GM18502 (cell line): ENCODE measurements at regions not wholly inside any gene's neighbourhood (a gene's known extent, or its start where the extent isn't known, plus 50 kb on each side); places are given as distances from the start of the nearest gene placed in this dataset.

Experiments used
- ATAC-seq: cut with Tn5 transposase; IDR thresholded peaks from one replicate; pipeline ENCODE4 v1.9.1; 2021; ENCODE audit warnings: mild to moderate bottlenecking; ENCODE audit not compliant: unreplicated experiment, poor library complexity

DNA sequence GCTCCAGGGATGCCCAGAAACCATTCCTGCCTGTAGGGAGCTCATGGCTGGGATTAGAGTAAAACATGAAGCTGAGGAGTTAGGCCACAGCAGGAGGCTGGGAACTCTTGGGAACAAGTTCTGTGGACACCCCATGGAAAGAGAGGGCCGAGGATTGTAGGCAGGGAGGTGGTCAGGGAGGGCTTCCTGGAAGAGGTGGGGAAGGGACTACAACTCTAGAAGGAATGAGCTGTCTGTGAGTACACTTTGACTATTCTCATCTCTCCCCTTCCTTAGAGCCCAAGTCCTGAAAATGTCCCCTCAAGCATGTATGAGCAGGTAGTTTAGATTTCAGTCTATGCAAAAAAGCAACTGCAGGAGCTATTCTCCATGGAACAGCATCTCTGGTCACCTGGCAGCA, 139.9 kb upstream of the GLI2 start:
- ATAC-seq, result no peak

DNA sequence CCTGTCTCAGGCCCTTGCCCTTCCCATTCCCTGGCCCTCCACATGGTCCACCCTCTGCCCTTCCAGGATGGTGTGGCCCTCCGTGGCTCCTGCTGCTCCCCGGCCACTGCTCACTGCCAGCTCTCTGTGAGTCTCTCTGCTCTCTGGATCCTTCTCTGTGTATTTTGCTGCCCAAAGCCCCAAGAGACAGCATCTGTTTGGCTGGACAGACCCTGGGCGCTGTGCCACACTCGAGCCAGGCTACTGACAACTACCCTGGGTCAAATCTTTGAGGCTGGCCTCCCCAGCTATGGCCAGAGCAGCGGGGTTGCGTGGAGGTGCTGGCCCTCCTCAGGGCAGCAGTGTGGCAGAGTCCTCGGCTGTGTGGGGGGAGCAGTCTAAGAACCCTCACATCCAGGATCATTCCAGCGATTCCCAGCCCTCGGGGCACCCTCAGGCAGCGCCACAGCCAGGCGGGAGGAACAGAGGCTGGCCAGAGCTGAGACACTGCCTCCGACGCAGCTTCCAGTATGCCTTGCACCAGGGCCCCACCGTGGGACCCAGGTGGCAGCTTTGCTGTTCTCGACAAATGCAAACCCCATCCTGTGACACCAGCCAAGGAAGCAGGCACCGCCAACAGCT, 139.4 kb upstream of the GLI2 start:
- no peak for ATAC-seq

DNA sequence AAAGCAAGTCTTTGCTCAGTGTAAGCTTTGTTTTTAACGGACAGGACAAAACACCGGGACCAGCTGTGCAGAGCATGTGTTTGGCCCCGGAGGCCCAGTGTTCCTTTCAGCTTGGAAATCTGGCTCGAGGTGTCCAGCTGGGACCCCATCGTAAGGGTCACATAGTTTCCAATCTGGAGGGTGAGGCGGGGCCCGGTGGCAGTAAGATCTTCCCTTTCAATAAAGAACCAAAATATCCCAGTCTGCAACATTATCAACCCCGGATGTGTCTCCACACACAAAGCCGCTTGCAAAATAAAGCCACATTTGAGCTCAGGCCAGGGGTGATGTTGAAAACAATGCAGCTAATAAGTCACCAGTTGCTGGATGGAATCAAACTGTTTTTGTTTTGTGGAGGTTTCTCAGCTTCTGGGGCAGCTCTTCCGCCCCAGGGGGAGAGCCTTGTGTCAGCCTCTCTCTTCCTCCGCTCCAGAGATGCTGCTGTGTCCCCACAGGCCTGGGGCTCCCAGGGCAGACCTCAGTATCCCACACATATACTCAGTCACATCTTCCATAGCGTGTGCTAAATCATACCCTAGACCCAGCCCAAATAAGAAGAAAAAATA, 138.6 kb upstream of the GLI2 start:
- ATAC-seq, result no peak

DNA sequence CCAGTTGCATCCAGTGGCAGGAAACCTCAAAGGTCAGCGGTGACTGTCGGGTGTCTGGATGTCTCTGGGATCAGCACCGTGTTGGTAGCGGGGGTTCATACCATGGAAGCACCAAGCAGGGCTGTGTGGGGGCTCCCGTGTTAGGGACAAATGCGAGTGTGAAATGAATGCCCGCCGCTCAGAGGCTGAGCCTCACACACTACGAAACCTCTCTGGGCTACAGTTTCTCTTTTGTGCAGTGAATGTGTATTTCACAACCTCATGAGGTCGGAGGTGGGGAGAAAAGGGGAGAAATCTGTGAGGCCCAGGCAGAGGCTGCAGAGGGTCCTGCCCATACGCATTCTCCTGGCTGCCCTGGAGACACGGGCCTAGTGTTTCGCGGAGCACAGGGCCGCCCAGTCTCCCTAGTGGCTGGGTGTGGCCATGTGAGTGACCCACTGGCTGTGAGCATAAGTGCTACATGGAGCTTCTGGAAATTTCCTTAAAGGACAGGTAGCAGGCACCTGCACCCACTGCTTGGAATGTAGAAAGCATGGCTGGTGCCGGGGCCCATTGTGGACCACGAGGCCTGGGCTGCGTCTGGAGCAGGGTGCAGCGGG, 138.0 kb upstream of the GLI2 start:
- no peak for ATAC-seq

DNA sequence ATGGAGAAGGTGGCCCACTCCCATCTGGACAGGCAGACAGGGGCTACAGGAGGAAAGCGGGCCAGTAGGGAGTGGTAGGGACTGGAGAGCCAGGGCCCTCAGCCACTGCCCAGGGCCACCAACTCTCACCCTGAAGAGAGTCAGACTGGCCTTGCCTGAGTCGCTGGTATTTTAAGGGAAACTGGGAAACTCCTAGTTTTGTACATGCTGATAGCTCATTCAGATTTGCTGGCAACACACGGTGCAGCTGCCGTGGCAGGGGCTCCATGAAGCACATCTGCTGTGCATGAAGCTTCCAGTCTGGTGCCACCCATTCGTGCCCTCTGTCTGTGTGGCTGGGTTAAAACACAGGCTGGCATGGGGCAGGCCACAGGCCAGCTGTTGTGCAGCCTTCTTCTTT, 137.3 kb upstream of the GLI2 start:
- ATAC-seq, result no peak

DNA sequence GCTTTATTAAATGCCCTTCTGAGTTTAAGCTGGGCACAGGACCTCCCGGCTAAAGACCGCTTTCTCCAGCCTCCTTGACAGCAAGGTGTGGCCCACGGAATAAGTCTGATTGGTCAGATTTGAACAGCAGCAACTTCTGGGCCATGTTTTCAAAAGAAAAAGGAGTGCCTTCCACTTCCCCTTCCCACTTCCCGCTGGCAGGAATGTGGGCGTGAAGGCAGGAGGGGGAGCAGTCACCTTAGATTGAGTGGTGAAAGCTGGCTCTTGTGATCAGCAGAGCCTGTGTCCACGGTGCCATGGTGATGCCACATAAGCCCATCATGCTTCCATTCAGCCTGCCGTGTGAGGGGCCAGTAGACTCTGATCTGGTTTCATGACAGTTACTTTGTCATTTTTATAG, 136.6 kb upstream of the GLI2 start:
- ATAC-seq, result no peak

DNA sequence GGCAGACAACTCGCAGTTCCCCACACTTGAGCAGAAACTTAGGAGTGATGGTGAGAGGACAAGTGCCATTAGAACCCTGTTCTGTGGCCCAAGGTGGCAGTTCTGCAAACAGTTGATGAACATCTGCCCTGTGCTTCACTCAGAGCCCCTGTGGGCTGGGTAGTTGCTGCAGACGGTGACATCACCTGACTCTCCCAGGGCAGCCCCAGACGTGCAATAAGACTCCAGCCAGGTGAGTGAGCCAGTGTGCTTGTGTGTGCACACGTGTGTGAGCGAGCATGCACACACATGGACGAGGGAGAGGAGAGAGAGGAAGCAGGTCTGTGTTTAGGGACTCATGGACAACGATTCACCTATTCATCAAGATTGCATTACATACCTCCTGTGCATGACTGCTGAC, 136.0 kb upstream of the GLI2 start:
- ATAC-seq, result no peak

DNA sequence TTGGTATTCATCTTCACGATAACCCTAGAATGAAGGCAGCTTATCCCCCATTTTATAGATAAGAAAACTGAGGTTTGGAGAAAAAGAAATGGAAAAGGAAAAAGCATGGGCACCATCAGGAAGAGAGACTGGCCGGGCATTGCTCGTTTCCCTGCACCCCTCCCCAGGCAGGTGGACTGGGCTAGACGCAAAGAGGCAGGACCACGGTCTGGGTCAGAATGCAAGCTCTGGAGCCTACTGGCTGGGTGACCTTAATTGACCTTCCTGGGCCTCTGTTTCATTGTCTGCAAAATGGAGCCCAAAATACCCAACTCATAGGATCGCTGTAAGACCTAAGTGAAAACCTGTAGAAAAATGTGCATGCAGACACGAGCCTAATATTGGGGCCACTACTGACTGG, 135.3 kb upstream of the GLI2 start:
- ATAC-seq, result no peak

DNA sequence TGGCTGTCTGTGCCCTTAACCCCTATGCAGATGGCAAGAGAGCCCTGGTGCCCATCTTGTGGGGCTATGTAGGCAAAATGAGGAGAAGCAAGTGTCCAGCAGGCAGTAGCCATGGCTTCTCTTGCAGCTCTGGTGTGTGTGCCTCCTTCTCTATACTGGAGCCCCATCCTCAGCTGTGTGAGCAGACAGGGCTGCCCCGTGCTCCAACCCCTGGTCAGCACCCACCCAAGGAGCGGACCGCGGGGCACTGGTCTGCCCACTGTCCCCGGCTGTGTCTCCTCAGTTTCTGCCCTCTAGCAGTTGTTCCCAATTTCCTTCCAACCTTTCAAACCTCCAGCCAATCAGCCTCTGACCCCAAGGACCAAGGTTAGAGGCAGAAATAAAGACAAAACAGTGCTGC, 134.9 kb upstream of the GLI2 start:
- ATAC-seq, result no peak

DNA sequence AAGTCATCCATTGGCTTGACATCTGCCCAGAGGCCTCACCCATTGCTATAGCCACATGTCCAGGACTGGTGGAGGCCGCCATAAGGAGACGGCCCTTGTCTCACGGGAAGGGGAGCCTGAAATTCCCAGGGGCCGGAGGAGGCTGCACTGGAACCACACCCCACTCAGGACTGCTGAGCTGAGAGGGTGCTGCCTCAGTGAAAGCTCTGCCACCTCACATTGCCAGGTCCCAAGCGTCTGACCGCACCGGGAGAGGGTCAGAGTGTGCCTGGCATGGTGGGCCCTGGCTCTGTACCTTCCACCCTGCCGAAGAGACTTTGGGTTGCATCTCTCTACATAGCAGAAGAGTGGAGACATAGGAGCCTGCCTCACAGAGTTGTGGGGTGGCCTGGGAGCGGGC, 134.1 kb upstream of the GLI2 start:
- ATAC-seq, result no peak

DNA sequence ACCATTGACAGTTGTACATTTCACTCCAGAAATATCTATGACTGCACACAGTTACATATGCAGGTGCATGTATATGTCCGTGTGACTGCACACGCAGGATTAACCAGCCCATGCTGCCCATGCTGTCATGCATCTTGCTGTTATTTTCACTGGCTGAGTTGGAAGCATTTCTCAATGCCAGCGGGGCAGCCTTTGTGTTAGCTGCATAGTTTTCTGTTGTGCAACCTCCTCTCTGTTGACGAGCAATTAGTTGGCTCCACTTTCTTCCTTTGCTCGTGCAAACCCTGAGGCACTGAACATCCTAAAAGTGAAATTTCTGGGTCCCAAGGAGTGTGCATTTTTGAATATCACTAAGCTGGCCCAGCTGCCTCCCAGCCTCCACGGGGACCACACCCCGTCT, 133.4 kb upstream of the GLI2 start:
- no peak for ATAC-seq

DNA sequence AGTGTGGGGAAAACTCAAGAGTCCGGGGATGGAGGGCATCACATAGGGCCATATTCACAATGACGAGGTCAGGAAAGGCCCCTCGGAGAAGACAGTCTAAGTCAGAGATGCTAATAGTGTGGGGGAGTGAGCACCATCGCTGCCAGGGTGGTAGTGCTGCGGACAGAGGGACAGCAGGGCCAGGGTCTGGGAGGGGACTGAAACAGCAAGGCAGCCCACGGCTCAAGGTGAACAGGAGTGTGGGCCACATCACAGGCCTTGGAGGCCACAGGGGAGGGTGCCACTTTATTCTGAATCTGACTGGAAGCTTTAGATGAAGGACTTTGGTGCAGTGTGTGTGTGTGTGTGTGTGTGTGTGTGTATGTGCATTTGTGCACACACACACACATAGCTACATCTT, 130.9 kb upstream of the GLI2 start:
- ATAC-seq, result no peak

DNA sequence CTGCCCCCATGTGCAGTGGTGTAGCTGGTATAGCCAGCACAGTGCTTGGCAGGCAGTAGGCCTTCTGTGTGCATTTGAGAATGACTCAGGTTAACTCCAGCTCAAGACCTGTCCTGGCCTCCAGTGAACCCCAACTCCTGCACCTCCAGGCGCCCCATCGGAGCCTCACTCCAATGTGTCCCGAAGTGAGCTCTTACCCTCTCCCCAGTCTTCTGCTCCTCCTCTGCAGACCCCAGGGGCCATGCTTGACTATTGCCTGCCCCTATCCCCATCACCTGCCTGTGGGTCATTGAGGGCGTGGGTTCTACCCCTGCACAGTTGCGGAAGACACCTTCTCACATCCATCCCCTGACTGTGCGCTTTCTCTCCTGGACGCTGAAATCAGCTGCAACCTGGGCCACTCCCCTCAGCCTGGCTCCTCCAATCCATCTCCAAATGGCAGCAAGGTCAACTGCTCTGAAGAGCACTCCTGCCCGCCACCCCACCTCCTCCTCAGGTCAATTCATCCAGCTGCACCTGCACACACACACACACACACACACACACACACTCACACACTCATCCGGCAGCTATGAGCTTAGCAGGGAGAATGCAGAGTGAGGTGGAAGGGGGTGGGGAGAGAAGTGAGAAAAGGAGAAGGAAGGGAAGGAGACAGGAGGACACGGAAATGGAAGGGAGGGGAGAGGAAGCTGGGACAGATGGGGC, 130.3 kb upstream of the GLI2 start:
- ATAC-seq, result no peak

DNA sequence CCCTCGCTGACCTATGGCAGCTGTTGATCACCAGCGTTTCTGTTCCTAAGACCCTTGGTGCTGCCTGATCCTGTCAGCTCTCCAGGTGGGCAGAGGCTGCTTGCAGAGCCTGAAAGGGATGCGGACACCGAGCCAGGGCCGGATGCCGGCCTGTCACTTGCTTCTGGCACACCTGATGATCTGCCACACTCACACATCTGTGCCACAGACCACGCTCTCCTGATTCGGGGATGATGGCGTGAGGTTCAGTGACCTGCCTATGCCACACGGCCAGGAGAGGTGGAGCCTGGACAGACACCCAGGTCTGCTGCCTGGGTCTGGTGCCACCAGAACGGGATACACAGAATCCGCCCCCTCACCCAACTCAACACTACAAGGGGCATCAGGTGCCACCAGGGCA, 129.4 kb upstream of the GLI2 start:
- ATAC-seq, result no peak

DNA sequence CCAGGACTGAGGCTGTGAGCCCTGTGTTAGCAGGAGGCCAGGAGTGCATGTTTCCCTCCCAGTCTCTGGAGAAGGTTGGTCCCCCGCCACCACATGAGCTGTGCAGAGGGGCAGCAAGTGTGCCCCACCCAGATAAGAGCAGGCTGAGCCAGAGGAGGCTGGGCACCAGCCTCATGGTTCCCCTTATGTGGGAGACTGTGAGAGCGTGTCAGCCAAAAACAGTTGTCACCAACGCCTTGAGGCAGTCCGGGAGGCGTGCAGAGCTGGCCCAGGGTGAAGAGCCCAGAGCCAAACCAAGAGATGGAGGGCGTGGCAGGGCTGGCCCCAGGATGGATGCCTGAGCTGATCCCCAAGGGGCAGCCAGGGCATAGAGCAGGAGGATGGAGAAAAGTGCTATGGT, 128.7 kb upstream of the GLI2 start:
- no peak for ATAC-seq

DNA sequence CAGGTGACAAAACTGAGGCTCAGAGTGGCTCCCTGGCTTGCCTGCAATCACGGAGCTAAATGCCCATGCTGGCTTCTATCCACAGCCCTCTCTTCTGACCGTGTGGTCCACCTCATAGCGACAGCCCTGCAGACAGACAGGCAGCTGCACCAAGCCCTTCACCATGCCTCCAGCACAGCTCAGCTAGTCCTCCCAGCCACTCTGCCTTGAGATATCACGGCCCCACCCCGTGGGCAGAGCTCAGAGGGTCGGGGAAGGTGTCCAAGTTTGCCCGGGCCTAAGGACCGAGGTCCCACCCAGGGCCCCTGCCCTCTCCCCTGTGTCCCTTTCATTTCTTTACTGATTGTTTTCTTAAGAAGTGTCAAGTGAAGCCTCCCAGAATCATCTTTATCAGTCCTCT, 128.2 kb upstream of the GLI2 start:
- ATAC-seq, result no peak

DNA sequence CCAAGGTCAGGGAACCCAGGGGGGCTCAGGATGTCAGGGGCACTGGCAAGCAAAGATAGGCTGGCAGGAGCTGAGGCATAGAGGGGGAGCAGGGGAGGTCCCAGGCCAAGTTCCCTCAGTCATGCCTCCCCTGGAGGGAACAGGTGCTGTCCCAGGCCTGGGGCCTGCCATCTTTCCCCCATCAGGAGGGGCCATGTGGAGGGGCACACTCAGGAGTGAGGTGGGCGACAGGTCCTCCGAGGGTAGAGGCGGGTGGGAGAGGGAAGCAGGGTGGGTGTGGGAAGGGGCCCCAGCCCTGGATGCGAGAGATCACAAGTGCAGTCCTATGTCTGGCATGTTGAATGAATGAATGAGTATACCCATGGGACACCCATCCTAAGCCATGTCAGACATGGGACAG, 127.7 kb upstream of the GLI2 start:
- ATAC-seq, result no peak

DNA sequence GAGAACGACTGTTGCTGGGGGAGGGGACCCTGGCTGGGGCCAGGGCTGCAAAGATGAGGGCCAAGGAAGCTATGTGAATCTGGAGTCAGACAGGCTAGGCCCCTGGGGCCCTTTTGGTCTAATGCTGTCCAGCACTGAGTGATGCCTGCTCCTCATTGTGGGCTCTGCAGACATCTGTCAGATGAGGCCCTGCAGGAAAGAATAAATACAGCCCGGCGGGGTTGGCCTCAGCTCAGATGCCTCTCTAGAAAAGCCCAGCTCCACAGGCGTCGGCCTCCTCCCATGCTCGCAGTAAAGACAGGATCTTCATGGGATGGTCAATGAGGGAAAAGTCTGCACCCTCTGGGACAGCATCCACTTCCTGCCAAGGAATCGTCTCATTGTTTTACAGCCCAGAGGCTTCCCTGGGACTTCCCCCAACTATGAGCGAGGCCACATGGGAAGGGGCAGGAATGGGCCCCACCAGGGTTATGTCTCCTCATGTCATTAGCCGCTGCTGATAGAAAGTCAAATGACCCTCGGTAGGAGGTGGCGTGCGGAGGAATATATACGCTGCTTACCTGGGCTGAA, 125.8 kb upstream of the GLI2 start:
- ATAC-seq, result no peak

DNA sequence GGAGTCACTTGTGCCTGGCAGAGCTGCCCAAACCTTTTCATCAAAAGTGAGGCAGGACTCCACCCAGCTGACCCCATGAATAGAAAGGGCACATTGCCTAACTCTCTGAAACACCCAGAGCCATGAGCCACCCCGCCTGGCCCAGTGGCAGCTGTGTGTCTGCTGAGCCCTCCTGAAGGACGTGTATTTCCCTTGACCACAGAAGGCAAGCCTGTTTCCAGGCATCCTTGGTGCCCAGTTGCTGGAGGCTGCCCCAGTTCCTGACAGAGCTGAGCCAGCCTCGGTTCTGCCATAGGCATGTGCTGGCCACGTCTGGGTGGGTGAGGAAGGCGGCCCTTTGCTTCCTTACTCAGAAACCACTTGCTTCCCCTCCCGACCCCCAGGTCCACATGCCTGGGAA, 124.7 kb upstream of the GLI2 start:
- ATAC-seq, result no peak

DNA sequence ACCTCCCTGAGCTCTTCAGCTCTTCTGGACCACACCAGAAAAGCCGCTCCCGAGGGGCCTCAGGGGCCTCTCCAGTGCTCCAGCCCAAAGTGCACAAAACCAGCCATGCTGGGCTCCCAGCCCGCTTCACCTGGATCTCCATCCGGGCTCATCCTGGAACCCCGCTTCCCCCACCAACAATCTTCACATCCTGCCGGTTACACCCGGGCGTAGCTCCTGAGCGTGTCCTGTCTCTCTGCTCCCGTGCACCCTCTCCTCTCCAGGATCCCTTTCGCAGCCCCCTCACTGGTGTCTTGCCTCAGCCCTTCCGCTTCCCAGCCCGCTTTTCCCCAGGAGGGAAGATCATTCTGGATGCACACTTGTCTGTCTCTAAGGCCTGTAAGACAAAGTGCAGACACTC, 123.7 kb upstream of the GLI2 start:
- ATAC-seq, result no peak

DNA sequence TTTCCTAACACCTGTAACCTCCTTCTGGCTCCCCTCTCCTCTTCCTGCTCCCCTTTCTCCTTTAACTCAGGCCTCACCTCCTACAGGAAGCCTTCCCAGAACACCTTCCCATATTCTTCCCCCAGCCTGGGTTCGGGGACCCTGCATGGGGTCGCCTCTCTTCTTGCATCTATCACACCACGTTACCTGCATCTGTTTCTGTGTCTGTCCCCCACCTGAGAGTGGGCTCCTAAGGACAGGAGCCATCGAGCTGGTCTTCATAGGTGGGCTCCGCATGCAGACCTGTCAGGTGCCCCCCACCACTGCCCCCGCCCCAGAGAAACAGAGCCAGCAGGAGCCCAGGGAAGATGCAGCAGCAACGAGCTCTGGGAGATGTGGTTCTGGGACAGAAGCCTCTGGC, 123.2 kb upstream of the GLI2 start:
- no peak for ATAC-seq
